HepG2 (cell line): ENCODE measurements at regions not wholly inside any gene's neighbourhood (a gene's known extent, or its start where the extent isn't known, plus 50 kb on each side); places are given as distances from the start of the nearest gene placed in this dataset.

ENCODE experiments used
- ATAC-seq: fragments of 200-7000 bp; cut with Tn5 transposase; 3 replicates; pipeline ENCODE4 v1.9.1; 2020; ENCODE audit warnings: mild to moderate bottlenecking, moderate library complexity
- BruUV-seq: library from RNA; stranded (reverse); fragments of 400-500 nt; replicated peaks from 2 replicates; lab custom pipeline; 2021; lab: Mats Ljungman, UMichigan
- CTCF ChIA-PET: fragments of 300-600 bp; formaldehyde crosslinking; extraction: SDS; loops from one replicate; lab custom pipeline; 2021; ENCODE audit warnings: low total read pairs, inconsistent platforms, low intra/inter-chr PET ratio; lab: Yijun Ruan, JAX
- POLR2A ChIA-PET: fragments of 350-600 bp; sonication (Branson Sonifier 250); formaldehyde crosslinking; loops from one replicate; lab custom pipeline; 2020; ENCODE audit warnings: antibody characterized with exemption, inconsistent platforms; lab: Yijun Ruan, JAX
- DNase-seq: peaks from one replicate; pipeline ENCODE4 v3.0.0-alpha.2; 2015; ENCODE audit warnings: low spot score
- FAIRE-seq: peaks from 3 replicates; lab custom pipeline; 2011; peaks lifted over from hg19 to GRCh38; lab: Jason Lieb, UNC
- H2AFZ ChIP-seq: one replicate; pipeline ENCODE4 v1.6.1; 2011; ENCODE audit warnings: low read length, inconsistent platforms
- H3K27ac ChIP-seq: fragments of 300-600 bp; 3 replicates; pipeline ENCODE4 v1.8.0; 2011; ENCODE audit warnings: mixed run types, mild to moderate bottlenecking, mixed read lengths, low read length, inconsistent platforms; ENCODE audit not compliant: insufficient read depth; ENCODE audit errors: extremely low read length
- H3K27me3 ChIP-seq, 2 experiments: fragments of 200-600 bp in 1 of 2; 2 replicates in 1 of 2; 3 replicates in 1 of 2; pipeline versions ENCODE4 v1.6.0 to v1.8.0; 2011; ENCODE audit warnings: low read length in 2 of 2, mild to moderate bottlenecking in 2 of 2, moderate library complexity in 2 of 2, inconsistent platforms in 1 of 2; ENCODE audit not compliant: insufficient read depth in 2 of 2, control insufficient read depth in 1 of 2
- H3K36me3 ChIP-seq, 2 experiments: fragments of 200-600 bp in 1 of 2; replicated peaks in 1 of 2; 2 replicates in 1 of 2; 3 replicates in 1 of 2; pipeline versions ENCODE4 v1.5.1 to v1.8.0; 2011; ENCODE audit warnings: low read length in 2 of 2, inconsistent platforms in 1 of 2; ENCODE audit not compliant: insufficient read depth in 2 of 2, control insufficient read depth in 1 of 2
- H3K4me1 ChIP-seq: 2 replicates; pipeline ENCODE4 v1.5.1; 2012; ENCODE audit warnings: low read length, inconsistent platforms; ENCODE audit not compliant: insufficient read depth
- H3K4me2 ChIP-seq: 2 replicates; pipeline ENCODE4 v1.6.0; 2011; ENCODE audit warnings: low read depth, low read length, inconsistent platforms
- H3K4me3 ChIP-seq, 3 experiments: fragments of 200-600 bp in 1 of 3; sonication (generic), shearing (Covaris generic) in 1 of 3; replicated peaks in 1 of 3; 2 replicates each; pipeline ENCODE4 v1.5.1; 2011 to 2016; ENCODE audit warnings: low read length in 3 of 3, inconsistent platforms in 2 of 3, low read depth in 2 of 3, mild to moderate bottlenecking in 2 of 3, control low read depth in 1 of 3, mixed read lengths in 1 of 3; ENCODE audit not compliant: insufficient read depth in 1 of 3
- H3K79me2 ChIP-seq: one replicate; pipeline ENCODE4 v1.6.1; 2011; ENCODE audit warnings: low read length, inconsistent platforms; ENCODE audit not compliant: insufficient read depth
- H3K9ac ChIP-seq: 2 replicates; pipeline ENCODE4 v1.6.0; 2011; ENCODE audit warnings: mild to moderate bottlenecking, low read depth, low read length, inconsistent platforms; ENCODE audit not compliant: insufficient read depth
- H3K9me3 ChIP-seq: 2 replicates; pipeline ENCODE4 v1.5.1; 2012; ENCODE audit warnings: mild to moderate bottlenecking, low read length
- H4K20me1 ChIP-seq: 2 replicates; pipeline ENCODE4 v1.6.0; 2011; ENCODE audit warnings: inconsistent platforms, mild to moderate bottlenecking, low read length, moderate library complexity; ENCODE audit not compliant: insufficient read depth
- HNRNPL ChIP-seq: fragments of 200-400 bp; formaldehyde crosslinking; IDR thresholded peaks from 2 replicates; pipeline ENCODE4 v1.6.1; 2017; ENCODE audit warnings: mild to moderate bottlenecking, low read depth, low read length
- KDM3A ChIP-seq: IDR thresholded peaks from 2 replicates; pipeline ENCODE4 v1.6.1; 2018; ENCODE audit warnings: low read depth, missing compliant biosample characterization
- MIER2 ChIP-seq: IDR thresholded peaks from 2 replicates; pipeline ENCODE4 v1.6.1; 2016; ENCODE audit warnings: missing biosample characterization, missing genetic modification reagents
- MNT ChIP-seq: fragments of 450-650 bp; IDR thresholded peaks from 2 replicates; pipeline ENCODE4 v1.6.1; 2016
- MYC ChIP-seq: sonication (generic); formaldehyde crosslinking; IDR thresholded peaks from 2 replicates; pipeline ENCODE4 v1.9.0; 2021; ENCODE audit warnings: missing genetic modification reagents, borderline replicate concordance
- MZF1 ChIP-seq: sonication (generic); formaldehyde crosslinking; IDR thresholded peaks from 2 replicates; pipeline ENCODE4 v1.8.1; 2023; ENCODE audit warnings: mild to moderate bottlenecking, missing genetic modification reagents, borderline replicate concordance
- NFRKB ChIP-seq: fragments of 450-650 bp; IDR thresholded peaks from 2 replicates; pipeline ENCODE4 v1.6.1; 2017
- PAWR ChIP-seq: sonication (generic); formaldehyde crosslinking; IDR thresholded peaks from 2 replicates; pipeline ENCODE4 v1.4.0; 2020; ENCODE audit warnings: missing genetic modification reagents, mild to moderate bottlenecking, borderline replicate concordance
- PRMT3 ChIP-seq: sonication (generic); formaldehyde crosslinking; IDR thresholded peaks from 2 replicates; pipeline ENCODE4 v1.8.1; 2022; ENCODE audit warnings: low read depth, mild to moderate bottlenecking, moderate library complexity, missing genetic modification reagents, borderline replicate concordance
- THAP11 ChIP-seq: IDR thresholded peaks from 2 replicates; pipeline ENCODE4 v1.6.1; 2016; ENCODE audit warnings: missing biosample characterization, missing genetic modification reagents
- ZBTB34 ChIP-seq: sonication (generic); formaldehyde crosslinking; IDR thresholded peaks from 2 replicates; pipeline ENCODE4 v1.8.0; 2022; ENCODE audit warnings: mild to moderate bottlenecking, missing genetic modification reagents
- ZNF232 ChIP-seq: sonication (generic); formaldehyde crosslinking; IDR thresholded peaks from 2 replicates; pipeline ENCODE4 v1.4.0; 2020; ENCODE audit warnings: missing genetic modification reagents, borderline replicate concordance
- ZNF234 ChIP-seq: sonication (generic); formaldehyde crosslinking; conservative IDR thresholded peaks from 2 replicates; pipeline ENCODE4 v1.5.1; 2020; ENCODE audit warnings: mild to moderate bottlenecking, missing genetic modification reagents
- ZNF605 ChIP-seq: sonication (generic); formaldehyde crosslinking; IDR thresholded peaks from 2 replicates; pipeline ENCODE4 v1.8.0; 2022; ENCODE audit warnings: mild to moderate bottlenecking, missing genetic modification reagents
- ZNF724P ChIP-seq: sonication (generic); formaldehyde crosslinking; IDR thresholded peaks from 2 replicates; pipeline ENCODE4 v1.8.0; 2022; ENCODE audit warnings: missing genetic modification reagents, borderline replicate concordance
- WGBS: methylation state at CpG from one replicate; pipeline ENCODE4 v1.1.6; 2017; ENCODE audit warnings: low lambda C conversion rate; 5-methylcytosine and 5-hydroxymethylcytosine counted together
- in situ Hi-C: cut with HindIII; loops from 2 replicates; pipeline ENCODE4 v1.10.0; 2017; ENCODE audit warnings: low pct_unique_long_range_greater_than_20kb; ENCODE audit not compliant: extremely low pct_ligation_motif_present
- intact Hi-C: fragments of 100-400 bp; cut with micrococcal nuclease; formaldehyde crosslinking; loops from one replicate; pipeline ENCODE4 v1.10.0; 2022; ENCODE audit not compliant: unreplicated experiment
- TF ChIP-seq, protein P1 (sequence below): sonication (generic); formaldehyde crosslinking; IDR thresholded peaks from 2 replicates; pipeline ENCODE4 v1.9.0; 2021; ENCODE audit warnings: missing genetic modification reagents, borderline replicate concordance
- TF ChIP-seq, protein P2 (sequence below): sonication (generic); formaldehyde crosslinking; IDR thresholded peaks from 2 replicates; pipeline ENCODE4 v1.5.0; 2020; ENCODE audit warnings: mild to moderate bottlenecking, missing genetic modification reagents, borderline replicate concordance

DNA sequence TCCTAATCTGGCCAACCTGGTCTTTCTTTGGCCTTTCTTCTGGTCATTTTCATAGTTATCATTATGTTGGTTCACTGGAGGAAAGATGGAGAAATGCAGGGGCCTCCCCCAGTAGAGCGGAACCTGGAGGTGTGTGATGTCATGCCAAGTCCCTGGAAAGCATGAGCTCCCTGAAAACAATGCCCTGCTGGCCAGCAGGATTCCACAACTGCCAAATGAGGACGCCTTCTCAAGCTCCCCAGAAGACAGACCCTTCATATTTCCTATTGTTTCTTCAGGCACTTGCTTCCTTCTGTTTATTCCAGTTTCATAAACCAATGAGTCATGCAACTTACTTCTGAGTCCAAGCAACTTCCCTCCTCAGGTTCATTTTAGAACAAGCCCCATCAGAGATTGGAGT, 339.0 kb downstream of the GATA3 start:
- no peaks in the 10 kb centered on the region for H3K79me2 ChIP-seq
- TF ChIP-seq PAWR (CRISPR knock-in tag), result no peak
- no peak for TF ChIP-seq MYC (CRISPR knock-in tag)
- TF ChIP-seq KDM3A, result no peak
- TF ChIP-seq ZNF234 (CRISPR knock-in tag), result no peak
- TF ChIP-seq, protein P1, sequence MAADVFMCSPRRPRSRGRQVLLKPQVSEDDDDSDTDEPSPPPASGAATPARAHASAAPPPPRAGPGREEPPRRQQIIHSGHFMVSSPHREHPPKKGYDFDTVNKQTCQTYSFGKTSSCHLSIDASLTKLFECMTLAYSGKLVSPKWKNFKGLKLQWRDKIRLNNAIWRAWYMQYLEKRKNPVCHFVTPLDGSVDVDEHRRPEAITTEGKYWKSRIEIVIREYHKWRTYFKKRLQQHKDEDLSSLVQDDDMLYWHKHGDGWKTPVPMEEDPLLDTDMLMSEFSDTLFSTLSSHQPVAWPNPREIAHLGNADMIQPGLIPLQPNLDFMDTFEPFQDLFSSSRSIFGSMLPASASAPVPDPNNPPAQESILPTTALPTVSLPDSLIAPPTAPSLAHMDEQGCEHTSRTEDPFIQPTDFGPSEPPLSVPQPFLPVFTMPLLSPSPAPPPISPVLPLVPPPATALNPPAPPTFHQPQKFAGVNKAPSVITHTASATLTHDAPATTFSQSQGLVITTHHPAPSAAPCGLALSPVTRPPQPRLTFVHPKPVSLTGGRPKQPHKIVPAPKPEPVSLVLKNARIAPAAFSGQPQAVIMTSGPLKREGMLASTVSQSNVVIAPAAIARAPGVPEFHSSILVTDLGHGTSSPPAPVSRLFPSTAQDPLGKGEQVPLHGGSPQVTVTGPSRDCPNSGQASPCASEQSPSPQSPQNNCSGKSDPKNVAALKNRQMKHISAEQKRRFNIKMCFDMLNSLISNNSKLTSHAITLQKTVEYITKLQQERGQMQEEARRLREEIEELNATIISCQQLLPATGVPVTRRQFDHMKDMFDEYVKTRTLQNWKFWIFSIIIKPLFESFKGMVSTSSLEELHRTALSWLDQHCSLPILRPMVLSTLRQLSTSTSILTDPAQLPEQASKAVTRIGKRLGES (CRISPR knock-in tag), result no peak
- TF ChIP-seq, protein P2, sequence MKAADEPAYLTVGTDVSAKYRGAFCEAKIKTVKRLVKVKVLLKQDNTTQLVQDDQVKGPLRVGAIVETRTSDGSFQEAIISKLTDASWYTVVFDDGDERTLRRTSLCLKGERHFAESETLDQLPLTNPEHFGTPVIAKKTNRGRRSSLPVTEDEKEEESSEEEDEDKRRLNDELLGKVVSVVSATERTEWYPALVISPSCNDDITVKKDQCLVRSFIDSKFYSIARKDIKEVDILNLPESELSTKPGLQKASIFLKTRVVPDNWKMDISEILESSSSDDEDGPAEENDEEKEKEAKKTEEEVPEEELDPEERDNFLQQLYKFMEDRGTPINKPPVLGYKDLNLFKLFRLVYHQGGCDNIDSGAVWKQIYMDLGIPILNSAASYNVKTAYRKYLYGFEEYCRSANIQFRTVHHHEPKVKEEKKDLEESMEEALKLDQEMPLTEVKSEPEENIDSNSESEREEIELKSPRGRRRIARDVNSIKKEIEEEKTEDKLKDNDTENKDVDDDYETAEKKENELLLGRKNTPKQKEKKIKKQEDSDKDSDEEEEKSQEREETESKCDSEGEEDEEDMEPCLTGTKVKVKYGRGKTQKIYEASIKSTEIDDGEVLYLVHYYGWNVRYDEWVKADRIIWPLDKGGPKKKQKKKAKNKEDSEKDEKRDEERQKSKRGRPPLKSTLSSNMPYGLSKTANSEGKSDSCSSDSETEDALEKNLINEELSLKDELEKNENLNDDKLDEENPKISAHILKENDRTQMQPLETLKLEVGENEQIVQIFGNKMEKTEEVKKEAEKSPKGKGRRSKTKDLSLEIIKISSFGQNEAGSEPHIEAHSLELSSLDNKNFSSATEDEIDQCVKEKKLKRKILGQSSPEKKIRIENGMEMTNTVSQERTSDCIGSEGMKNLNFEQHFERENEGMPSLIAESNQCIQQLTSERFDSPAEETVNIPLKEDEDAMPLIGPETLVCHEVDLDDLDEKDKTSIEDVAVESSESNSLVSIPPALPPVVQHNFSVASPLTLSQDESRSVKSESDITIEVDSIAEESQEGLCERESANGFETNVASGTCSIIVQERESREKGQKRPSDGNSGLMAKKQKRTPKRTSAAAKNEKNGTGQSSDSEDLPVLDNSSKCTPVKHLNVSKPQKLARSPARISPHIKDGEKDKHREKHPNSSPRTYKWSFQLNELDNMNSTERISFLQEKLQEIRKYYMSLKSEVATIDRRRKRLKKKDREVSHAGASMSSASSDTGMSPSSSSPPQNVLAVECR (CRISPR knock-in tag), result no peak
- TF ChIP-seq ZNF232 (CRISPR knock-in tag), result no peak
- TF ChIP-seq ZNF724P, result no peak
- no peak for TF ChIP-seq MIER2 (CRISPR knock-in tag)
- TF ChIP-seq NFRKB, result no peak
- TF ChIP-seq HNRNPL, result no peak
- TF ChIP-seq MNT, result no peak
- TF ChIP-seq ZNF605, result no peak
- no peak for TF ChIP-seq THAP11 (CRISPR knock-in tag)
- no peak for TF ChIP-seq ZBTB34 (CRISPR knock-in tag)
- no peak for TF ChIP-seq PRMT3 (CRISPR knock-in tag)
- TF ChIP-seq MZF1 (CRISPR knock-in tag), result no peak
- no peaks in the 10 kb centered on the region for H4K20me1 ChIP-seq
- peaks cover 0 to 1% of the 10 kb centered on the region in 2 experiments; a peak in 1 of 5 replicates for H3K27me3 ChIP-seq
- no peaks in the 10 kb centered on the region for H3K9me3 ChIP-seq
- H3K4me2 ChIP-seq, result no peak overlapping the region
- H3K27ac ChIP-seq, result no peak overlapping the region
- H3K9ac ChIP-seq, result no peak overlapping the region
- intact Hi-C loops (no loop called here), in situ Hi-C loops (no loop called here)
- DNase-seq (no peak), ATAC-seq (no peak), FAIRE-seq (no peak)
- no peak overlapping the region for H2AFZ ChIP-seq
- no peaks in the 10 kb centered on the region for H3K4me1 ChIP-seq
- ChIA-PET CTCF (no interaction called here), POLR2A (no interaction called here)
- H3K4me3 ChIP-seq, result no peak overlapping the region
- BruUV-seq, result no TSS peak
- H3K36me3 ChIP-seq, result no peaks in the 10 kb centered on the region
- 4% methylated on average over 2 of the region's 2 CpGs for WGBS
